Endothelial cell of umbilical vein (primary cell): ENCODE measurements at regions not wholly inside any gene's neighbourhood (a gene's known extent, or its start where the extent isn't known, plus 50 kb on each side); places are given as distances from the start of the nearest gene placed in this dataset.

Source experiments
- BruUV-seq: library from RNA; stranded (reverse); fragments of 400-500 nt; replicated peaks from 2 replicates; lab custom pipeline; 2021; lab: Mats Ljungman, UMichigan
- CTCF ChIA-PET: fragments of 300-600, 350-600 bp; sonication (Branson Sonifier 250); formaldehyde crosslinking; loops from one replicate; lab custom pipeline; 2021; ENCODE audit warnings: antibody characterized with exemption, inconsistent platforms; lab: Charles Lee
- POLR2A ChIA-PET: fragments of 300-600, 350-600 bp; sonication (Branson Sonifier 250); formaldehyde crosslinking; loops from one replicate; lab custom pipeline; 2021; ENCODE audit warnings: antibody characterized with exemption, inconsistent platforms; lab: Charles Lee
- DNase-seq: peaks from one replicate; pipeline ENCODE4 v3.0.0-alpha.2; 2011; ENCODE audit warnings: low read depth, low spot score
- FAIRE-seq: peaks from 2 replicates; lab custom pipeline; 2011; peaks lifted over from hg19 to GRCh38; lab: Jason Lieb, UNC
- H2AFZ ChIP-seq: 2 replicates; pipeline ENCODE4 v1.6.0; 2012; ENCODE audit warnings: low read depth, low read length, control low read depth, inconsistent platforms
- H3K27ac ChIP-seq: 2 replicates; pipeline ENCODE4 v1.5.1; 2011; ENCODE audit warnings: low read depth, mild to moderate bottlenecking, control low read depth, low read length, moderate library complexity; ENCODE audit not compliant: insufficient read depth
- H3K27me3 ChIP-seq, 2 experiments: 2 replicates each; pipeline versions ENCODE4 v1.6.0 to v1.6.1; 2011; ENCODE audit warnings: low read length in 2 of 2, mixed read lengths in 1 of 2; ENCODE audit not compliant: control insufficient read depth in 2 of 2, insufficient read depth in 2 of 2
- H3K36me3 ChIP-seq, 2 experiments: 2 replicates in 1 of 2; 3 replicates in 1 of 2; pipeline ENCODE4 v1.5.1; 2011; ENCODE audit warnings: low read length in 2 of 2, mild to moderate bottlenecking in 1 of 2, moderate library complexity in 1 of 2; ENCODE audit not compliant: control insufficient read depth in 2 of 2, insufficient read depth in 2 of 2; ENCODE audit errors: extremely low read depth in 1 of 2
- H3K4me1 ChIP-seq: 3 replicates; pipeline ENCODE4 v1.5.1; 2011; ENCODE audit warnings: mild to moderate bottlenecking, low read length; ENCODE audit not compliant: control insufficient read depth, insufficient read depth; ENCODE audit errors: extremely low read depth
- H3K4me2 ChIP-seq: 2 replicates; pipeline ENCODE4 v1.6.1; 2011; ENCODE audit warnings: low read length, control low read depth, mixed read lengths; ENCODE audit not compliant: insufficient read depth
- H3K4me3 ChIP-seq, 3 experiments: fragments of 200-600 bp in 1 of 3; sonication (generic), shearing (Covaris generic) in 1 of 3; replicated peaks in 1 of 3; 2 replicates each; pipeline ENCODE4 v1.5.1; 2011 to 2016; ENCODE audit warnings: control low read depth in 3 of 3, low read length in 3 of 3, mild to moderate bottlenecking in 2 of 3, inconsistent platforms in 1 of 3, low read depth in 1 of 3, moderate library complexity in 1 of 3; ENCODE audit not compliant: insufficient read depth in 1 of 3
- H3K79me2 ChIP-seq: 2 replicates; pipeline ENCODE4 v1.6.0; 2012; ENCODE audit warnings: low read length, inconsistent platforms; ENCODE audit not compliant: control insufficient read depth, insufficient read depth
- H3K9ac ChIP-seq: replicated peaks from 2 replicates; pipeline ENCODE3; 2011; ENCODE audit warnings: low read length, control low read depth; ENCODE audit not compliant: insufficient read depth; ENCODE audit errors: extremely low read depth
- H3K9me1 ChIP-seq: replicated peaks from 3 replicates; pipeline ENCODE4 v1.6.0; 2011; ENCODE audit warnings: mild to moderate bottlenecking, low read length; ENCODE audit not compliant: control insufficient read depth, insufficient read depth; ENCODE audit errors: extremely low read depth
- H3K9me3 ChIP-seq: replicated peaks from 2 replicates; pipeline ENCODE4 v1.5.1; 2012; ENCODE audit warnings: low read length, inconsistent platforms; ENCODE audit not compliant: control insufficient read depth, insufficient read depth
- H4K20me1 ChIP-seq: replicated peaks from 2 replicates; pipeline ENCODE3; 2011; ENCODE audit warnings: mild to moderate bottlenecking, low read length; ENCODE audit not compliant: control insufficient read depth, insufficient read depth; ENCODE audit errors: extremely low read depth
- EZH2 ChIP-seq: IDR thresholded peaks from 2 replicates; pipeline ENCODE4 v1.6.1; 2012; ENCODE audit warnings: borderline replicate concordance, low read depth, mild to moderate bottlenecking, moderate library complexity, low read length, inconsistent platforms; ENCODE audit not compliant: severe bottlenecking
- FOS ChIP-seq: IDR thresholded peaks from 2 replicates; pipeline ENCODE4 v1.6.1; 2011; ENCODE audit warnings: mild to moderate bottlenecking, low read length, moderate library complexity, borderline replicate concordance; ENCODE audit not compliant: insufficient read depth
- GATA2 ChIP-seq: IDR thresholded peaks from 2 replicates; pipeline ENCODE4 v1.7.0; 2011; ENCODE audit warnings: low read depth, mild to moderate bottlenecking, moderate library complexity, mixed read lengths, low read length; ENCODE audit not compliant: insufficient read length, insufficient read depth
- JUN ChIP-seq: IDR thresholded peaks from 2 replicates; pipeline ENCODE4 v1.6.1; 2011; ENCODE audit warnings: borderline replicate concordance, low read depth; ENCODE audit not compliant: insufficient read length, insufficient read depth
- MYC ChIP-seq: IDR thresholded peaks from one replicate; pipeline ENCODE4 v1.6.1; 2011; ENCODE audit warnings: mild to moderate bottlenecking, low read depth, low read length
- POLR2A ChIP-seq: IDR thresholded peaks from 2 replicates; pipeline ENCODE4 v1.6.1; 2012; ENCODE audit warnings: low read depth, mild to moderate bottlenecking, control low read depth, low read length
- POLR2AphosphoS5 ChIP-seq: IDR thresholded peaks from 2 replicates; pipeline ENCODE4 v1.6.1; 2012; ENCODE audit warnings: low read depth, mild to moderate bottlenecking, control low read depth, low read length, moderate library complexity; ENCODE audit not compliant: insufficient read depth
- dilution Hi-C: fragments of 300-500 bp; cut with MboI; formaldehyde crosslinking; loops from one replicate; pipeline ENCODE4 v1.15.0; 2019; ENCODE audit warnings: low sequenced_read_pairs; ENCODE audit not compliant: extremely low pct_ligation_motif_present
- intact Hi-C: fragments of 100-400 bp; cut with micrococcal nuclease; formaldehyde crosslinking; loops from one replicate; pipeline ENCODE4 v1.10.0; 2022
- TF ChIP-seq, protein P1 (sequence below): IDR thresholded peaks from 2 replicates; pipeline ENCODE4 v1.6.1; 2011; ENCODE audit not compliant: insufficient read depth, insufficient read length

DNA sequence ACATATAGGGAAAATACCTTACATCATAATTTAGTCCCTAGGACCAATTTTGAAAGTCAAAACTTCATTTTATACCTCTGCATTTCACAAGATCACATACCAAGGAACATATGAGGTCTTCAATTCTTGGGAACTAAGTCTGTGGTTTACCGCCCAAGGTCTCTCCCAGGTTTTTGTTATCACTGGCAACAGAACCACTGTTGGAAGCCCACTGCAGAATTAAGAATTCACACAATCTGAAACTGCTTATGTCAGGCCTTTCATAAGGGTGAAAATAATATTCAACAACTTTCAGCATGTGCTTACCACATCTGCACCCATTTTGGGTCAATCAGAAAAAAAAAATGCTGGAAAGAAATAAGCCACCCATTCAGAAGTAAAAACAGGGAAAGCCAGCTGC is 107.2 kb upstream of the MME start:
- Histone ChIP-seq H3K79me2 (no peaks in the 10 kb centered on the region), H3K27me3 (no peaks in the 10 kb centered on the region), H4K20me1 (no peaks in the 10 kb centered on the region), H3K4me3 (no peak overlapping the region), H3K4me1 (peaks cover 7% of the 10 kb centered on the region), H3K9me1 (no peaks in the 10 kb centered on the region), H2AFZ (no peak overlapping the region), H3K9me3 (no peaks in the 10 kb centered on the region), H3K36me3 (no peaks in the 10 kb centered on the region), H3K9ac (no peak overlapping the region), H3K27ac (no peak overlapping the region), H3K4me2 (no peak overlapping the region)
- ChIA-PET POLR2A (no interaction called here), CTCF (interaction anchor here (1.1 kb wide), 1 partner anchor 15 kb away, joined by 3 read pairs; no protein-coding TSS in a partner anchor)
- no TSS peak for BruUV-seq
- DNase-seq (no peak), FAIRE-seq (no peak)
- dilution Hi-C loops = no loop called here
- TF ChIP-seq FOS (no peak), EZH2 (no peak), JUN (no peak), POLR2AphosphoS5 (no peak), MYC (no peak), GATA2 (no peak), POLR2A (no peak)
- TF ChIP-seq, protein P1, sequence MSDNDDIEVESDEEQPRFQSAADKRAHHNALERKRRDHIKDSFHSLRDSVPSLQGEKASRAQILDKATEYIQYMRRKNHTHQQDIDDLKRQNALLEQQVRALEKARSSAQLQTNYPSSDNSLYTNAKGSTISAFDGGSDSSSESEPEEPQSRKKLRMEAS = no peak
- intact Hi-C loops = no loop called here

DNA sequence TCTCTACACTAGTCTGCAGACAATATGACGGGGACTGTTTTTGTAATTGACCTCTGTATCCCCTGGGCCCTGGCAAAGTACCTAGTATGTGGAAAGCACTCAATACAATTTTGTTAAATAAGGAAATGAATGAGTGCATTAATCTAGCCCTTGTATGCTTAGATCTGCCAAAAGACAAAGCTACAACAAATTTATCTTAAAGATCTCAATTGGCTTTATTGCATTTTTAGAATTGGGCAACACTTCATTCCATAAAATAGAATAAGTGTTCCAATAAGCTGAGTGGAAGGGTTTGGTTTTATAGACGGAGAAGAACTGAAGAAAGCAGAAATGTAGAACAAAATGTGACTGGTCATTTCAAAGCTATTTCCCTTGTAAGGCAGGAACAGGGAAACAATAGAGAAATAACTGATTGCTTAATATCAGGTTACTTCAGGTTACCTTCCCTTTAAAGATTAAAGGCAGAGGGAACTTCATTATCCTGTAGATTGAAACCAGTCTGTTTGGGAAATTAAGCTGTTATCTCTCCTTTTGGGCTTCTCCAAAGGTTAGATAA is 108.3 kb upstream of the MME start:
- TF ChIP-seq GATA2 = no peak
- peak; percentile 8 for TF ChIP-seq JUN
- Histone ChIP-seq H3K9ac (no peak overlapping the region), H2AFZ (peak overlapping the region; percentile 57), H3K27ac (no peak overlapping the region), H3K36me3 (no peaks in the 10 kb centered on the region), H3K9me1 (no peaks in the 10 kb centered on the region), H3K79me2 (no peaks in the 10 kb centered on the region), H4K20me1 (no peaks in the 10 kb centered on the region), H3K4me1 (peaks cover 7% of the 10 kb centered on the region), H3K4me2 (no peak overlapping the region), H3K9me3 (no peaks in the 10 kb centered on the region), H3K27me3 (no peaks in the 10 kb centered on the region), H3K4me3 (no peak overlapping the region)
- CTCF ChIA-PET = interaction anchor here (0.7 to 1.7 kb wide), 6 partner anchors 10 to 68 kb away, joined by 3 to 7 read pairs (median 3); no protein-coding TSS in a partner anchor
- dilution Hi-C loops = no loop called here
- no peak for FAIRE-seq
- POLR2A ChIA-PET = no interaction called here
- no TSS peak for BruUV-seq
- intact Hi-C loops = no loop called here
- peak; percentile 59 for DNase-seq
